Memory B cell (primary cell): ENCODE measurements at regions not wholly inside any gene's neighbourhood (a gene's known extent, or its start where the extent isn't known, plus 50 kb on each side); places are given as distances from the start of the nearest gene placed in this dataset.

Experiments
- ATAC-seq: fragments of 150-1000 bp; cut with Tn5 transposase; 2 replicates; pipeline ENCODE4 v1.10.0; 2021; ENCODE audit warnings: low read depth, mild to moderate bottlenecking, moderate library complexity
- DNase-seq, 2 donors: peaks; one replicate each; pipeline ENCODE4 v3.0.0; 2022; ENCODE audit warnings: low spot score in 2 of 2
- H3K27ac Mint-ChIP-seq: one replicate; pipeline ENCODE4 v1.8.0; 2022; ENCODE audit warnings: mild to moderate bottlenecking, moderate library complexity, mixed read lengths
- H3K27me3 Mint-ChIP-seq: one replicate; pipeline ENCODE4 v1.8.0; 2022; ENCODE audit warnings: mixed read lengths
- H3K36me3 Mint-ChIP-seq: one replicate; pipeline ENCODE4 v1.8.0; 2022; ENCODE audit warnings: mild to moderate bottlenecking, mixed read lengths
- H3K4me1 Mint-ChIP-seq: one replicate; pipeline ENCODE4 v1.8.0; 2022; ENCODE audit warnings: mixed read lengths
- H3K4me3 Mint-ChIP-seq: one replicate; pipeline ENCODE4 v1.8.0; 2022; ENCODE audit warnings: mild to moderate bottlenecking, moderate library complexity, mixed read lengths
- H3K9me3 Mint-ChIP-seq: one replicate; pipeline ENCODE4 v1.8.0; 2022; ENCODE audit warnings: mixed read lengths

DNA sequence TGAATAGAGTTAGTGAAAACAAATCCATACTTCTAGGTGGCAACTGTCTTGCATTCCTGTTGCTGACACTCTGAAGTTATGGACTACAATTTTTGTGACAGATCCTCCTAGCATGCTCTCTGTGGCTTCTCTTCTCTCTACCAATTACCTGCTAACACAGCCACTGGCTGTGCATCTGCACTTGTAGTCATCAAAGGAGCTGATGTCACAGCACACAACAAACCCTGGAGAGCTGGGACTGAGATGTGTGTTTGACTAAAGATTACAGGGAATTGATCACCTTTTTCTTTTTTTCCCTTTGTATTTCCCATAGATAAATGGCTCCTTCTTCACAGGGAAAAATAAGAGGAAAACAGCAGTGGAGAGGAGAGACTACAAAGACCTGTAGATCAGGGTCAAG is 278.4 kb upstream of the CCDC54 start:
- DNase-seq: no peak
- H3K27ac Mint-ChIP-seq: no peak overlapping the region
- peaks cover 2% of the 10 kb centered on the region for H3K27me3 Mint-ChIP-seq
- H3K36me3 Mint-ChIP-seq: no peaks in the 10 kb centered on the region
- H3K4me1 Mint-ChIP-seq: no peaks in the 10 kb centered on the region
- no peak for ATAC-seq
- no peak overlapping the region for H3K4me3 Mint-ChIP-seq
- no peaks in the 10 kb centered on the region for H3K9me3 Mint-ChIP-seq

DNA sequence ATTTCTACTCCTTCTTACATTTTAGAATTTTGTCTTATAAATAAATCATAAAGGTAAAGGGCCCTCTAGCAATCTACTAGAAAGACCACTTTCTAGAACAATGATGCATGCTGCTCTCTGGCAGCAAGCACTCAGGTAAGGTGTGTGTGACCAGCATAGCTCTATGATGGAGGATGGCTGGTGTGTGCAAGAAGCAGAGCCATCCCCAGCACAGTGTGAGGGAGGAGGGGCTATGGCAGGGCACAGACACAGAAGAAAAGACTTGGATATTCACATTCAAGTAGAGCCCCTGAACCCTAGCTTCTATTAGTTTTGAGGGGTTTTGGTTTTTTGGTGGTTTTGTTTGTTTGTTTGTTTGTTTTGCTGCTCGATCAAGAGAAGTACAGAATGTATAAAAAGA is 277.1 kb upstream of the CCDC54 start:
- H3K27me3 Mint-ChIP-seq: peaks cover 2% of the 10 kb centered on the region
- no peaks in the 10 kb centered on the region for H3K36me3 Mint-ChIP-seq
- H3K4me1 Mint-ChIP-seq: no peaks in the 10 kb centered on the region

DNA sequence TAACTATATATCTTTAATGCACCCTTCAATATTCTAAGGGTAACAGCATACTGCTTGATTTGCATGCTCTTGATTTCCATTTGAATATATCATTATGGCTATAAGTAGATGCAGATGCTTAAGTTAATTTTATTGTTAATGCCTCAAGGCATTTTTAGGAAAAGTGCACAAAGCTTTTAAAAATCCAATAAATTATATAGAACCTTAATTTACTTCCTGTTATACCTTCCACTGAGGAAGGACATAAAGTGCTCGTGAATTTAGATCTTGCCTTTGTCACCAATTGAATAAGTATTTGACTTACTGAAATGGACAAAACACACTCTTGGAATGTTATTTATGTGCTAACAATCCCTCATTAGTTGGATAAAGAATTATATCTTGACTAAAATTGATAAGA is 276.7 kb upstream of the CCDC54 start:
- DNase-seq: no peak
- no peaks in the 10 kb centered on the region for H3K36me3 Mint-ChIP-seq
- no peaks in the 10 kb centered on the region for H3K9me3 Mint-ChIP-seq
- no peaks in the 10 kb centered on the region for H3K4me1 Mint-ChIP-seq
- no peak overlapping the region for H3K4me3 Mint-ChIP-seq
- no peak overlapping the region for H3K27ac Mint-ChIP-seq
- H3K27me3 Mint-ChIP-seq: peaks cover 2% of the 10 kb centered on the region
- ATAC-seq: no peak

More for the DNA sequence above, 277.1 kb upstream of the CCDC54 start:
- H3K9me3 Mint-ChIP-seq: no peaks in the 10 kb centered on the region
- H3K27ac Mint-ChIP-seq: no peak overlapping the region
- DNase-seq (no peak), ATAC-seq (no peak)
- H3K4me3 Mint-ChIP-seq: no peak overlapping the region

DNA sequence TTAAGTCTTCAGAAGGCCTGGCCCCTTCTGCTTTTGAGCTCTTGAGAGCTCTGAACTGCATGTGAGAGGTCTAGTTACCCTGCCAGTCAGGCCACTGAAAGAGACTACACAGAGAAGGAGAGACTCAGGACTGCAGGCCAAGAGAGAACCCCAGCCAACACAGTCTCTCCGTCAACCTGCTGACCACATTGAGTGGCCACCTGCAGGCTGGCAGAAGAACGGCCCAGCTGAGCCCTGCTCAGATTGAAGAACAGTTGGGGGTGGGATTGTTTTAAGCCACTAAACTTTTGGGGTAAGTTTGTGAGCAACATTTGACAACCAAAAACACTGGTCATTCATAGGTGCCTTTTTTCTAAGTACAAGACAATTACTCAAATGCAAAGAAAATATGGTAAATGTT is 273.5 kb upstream of the CCDC54 start:
- ATAC-seq: no peak
- H3K9me3 Mint-ChIP-seq: no peaks in the 10 kb centered on the region
- no peak overlapping the region for H3K27ac Mint-ChIP-seq
- DNase-seq: no peak
- H3K36me3 Mint-ChIP-seq: no peaks in the 10 kb centered on the region
- peaks cover 2% of the 10 kb centered on the region for H3K27me3 Mint-ChIP-seq
- H3K4me3 Mint-ChIP-seq: no peak overlapping the region
- H3K4me1 Mint-ChIP-seq: no peaks in the 10 kb centered on the region

DNA sequence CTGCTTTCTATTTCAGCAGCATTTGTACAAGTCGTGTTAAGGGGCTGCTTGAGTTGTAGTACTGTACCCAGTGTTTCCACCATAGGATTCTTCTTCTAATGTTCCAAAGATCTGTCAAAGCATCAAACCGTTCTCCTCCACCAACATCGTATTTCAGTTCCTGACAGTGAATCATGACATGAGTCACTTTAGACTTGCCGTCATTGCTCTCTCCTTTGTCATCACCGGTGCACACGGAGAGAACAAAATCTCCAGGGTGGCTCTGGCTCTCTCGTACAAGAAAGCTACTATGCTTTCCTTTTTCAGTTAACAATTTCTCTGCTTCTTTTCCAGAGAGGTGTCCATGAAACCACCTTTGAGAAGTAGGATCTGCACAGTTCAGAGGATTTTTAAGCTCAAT is 270.9 kb upstream of the CCDC54 start:
- no peak overlapping the region for H3K27ac Mint-ChIP-seq
- peaks cover 2% of the 10 kb centered on the region for H3K27me3 Mint-ChIP-seq
- H3K4me3 Mint-ChIP-seq: no peak overlapping the region
- no peaks in the 10 kb centered on the region for H3K4me1 Mint-ChIP-seq
- H3K9me3 Mint-ChIP-seq: no peaks in the 10 kb centered on the region
- H3K36me3 Mint-ChIP-seq: no peaks in the 10 kb centered on the region
- no peak for DNase-seq
- no peak for ATAC-seq

DNA sequence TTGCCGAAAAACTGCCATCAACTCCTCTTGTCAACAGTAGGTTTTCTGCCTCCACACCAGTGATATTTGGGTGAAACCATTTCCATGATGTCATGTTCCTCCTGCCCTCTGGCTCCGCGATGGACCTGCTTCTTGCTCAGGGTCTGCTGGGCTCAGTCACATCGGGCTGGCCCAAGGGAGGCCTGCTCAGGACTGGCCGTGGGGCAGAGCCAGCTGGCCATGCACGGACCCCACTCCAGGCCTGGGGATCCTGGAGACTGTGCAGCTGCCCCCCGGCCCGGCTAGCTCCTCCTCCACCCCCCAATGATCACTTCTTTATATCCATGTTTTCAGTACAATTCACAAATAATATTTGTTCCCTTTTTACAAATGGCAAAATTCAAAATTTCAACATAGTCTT is 270.3 kb upstream of the CCDC54 start:
- ATAC-seq (no peak), DNase-seq (no peak)
- Mint-ChIP-seq H3K27me3 (peaks cover 2% of the 10 kb centered on the region), H3K4me1 (no peaks in the 10 kb centered on the region), H3K36me3 (no peaks in the 10 kb centered on the region), H3K27ac (no peak overlapping the region), H3K4me3 (no peak overlapping the region), H3K9me3 (no peaks in the 10 kb centered on the region)

DNA sequence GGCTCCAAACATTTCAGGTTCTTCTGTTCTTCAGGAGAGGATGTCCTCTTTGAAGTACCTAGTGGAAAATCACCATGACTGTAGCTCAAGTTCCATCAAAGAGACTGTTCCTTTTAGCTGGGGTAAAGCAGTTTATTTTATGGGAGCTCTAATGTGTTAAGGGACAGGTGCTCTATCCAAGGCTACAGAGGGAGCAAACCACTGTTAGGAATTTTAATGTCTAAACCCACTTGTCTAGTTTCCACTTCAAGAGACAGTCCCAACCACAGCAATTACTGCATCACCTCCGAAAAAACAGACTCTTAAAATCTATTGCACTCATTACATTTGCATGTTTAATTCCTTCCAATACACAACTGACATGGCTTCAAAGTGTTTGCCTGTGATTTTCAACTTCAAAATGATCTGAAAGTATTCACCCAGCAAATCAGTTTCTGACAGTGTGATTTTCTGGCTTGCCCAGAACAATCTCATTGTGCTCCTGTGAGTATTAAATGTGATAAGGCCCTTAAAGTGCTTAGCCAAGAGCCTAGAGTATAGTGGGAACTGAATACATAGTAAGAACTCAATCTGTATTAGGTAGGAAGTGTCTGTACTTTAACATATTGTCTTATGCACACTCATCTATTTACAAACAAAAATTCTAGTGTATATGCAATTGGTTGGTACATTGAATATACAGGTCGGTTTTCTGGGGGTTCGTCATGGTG is 266.5 kb upstream of the CCDC54 start:
- Mint-ChIP-seq H3K27me3 (no peaks in the 10 kb centered on the region), H3K4me1 (no peaks in the 10 kb centered on the region), H3K36me3 (no peaks in the 10 kb centered on the region), H3K27ac (no peak overlapping the region), H3K4me3 (no peak overlapping the region), H3K9me3 (no peaks in the 10 kb centered on the region)
- no peak for ATAC-seq
- no peak for DNase-seq

DNA sequence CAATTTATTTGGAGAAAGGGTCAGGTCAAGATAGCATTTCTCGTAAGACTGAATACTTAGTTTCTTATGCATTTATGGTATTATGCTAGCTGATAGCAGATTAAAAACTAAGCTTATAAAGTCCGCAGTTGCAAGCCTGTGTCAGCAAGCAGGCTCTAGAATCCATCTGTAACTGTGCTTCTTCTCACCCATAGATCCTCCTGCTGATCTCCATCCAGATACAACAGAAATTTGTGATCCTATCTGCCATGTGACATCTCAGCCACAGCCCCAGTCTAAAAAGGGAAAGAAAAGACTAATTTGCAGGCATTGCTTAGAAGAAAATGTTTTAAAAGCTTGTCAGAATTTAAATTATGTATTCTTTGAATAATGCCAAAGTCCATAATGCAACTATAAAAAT is 265.4 kb upstream of the CCDC54 start:
- Mint-ChIP-seq H3K4me3 (no peak overlapping the region), H3K27ac (no peak overlapping the region), H3K36me3 (no peaks in the 10 kb centered on the region), H3K27me3 (no peaks in the 10 kb centered on the region), H3K4me1 (no peaks in the 10 kb centered on the region), H3K9me3 (no peaks in the 10 kb centered on the region)
- ATAC-seq (no peak), DNase-seq (no peak)

DNA sequence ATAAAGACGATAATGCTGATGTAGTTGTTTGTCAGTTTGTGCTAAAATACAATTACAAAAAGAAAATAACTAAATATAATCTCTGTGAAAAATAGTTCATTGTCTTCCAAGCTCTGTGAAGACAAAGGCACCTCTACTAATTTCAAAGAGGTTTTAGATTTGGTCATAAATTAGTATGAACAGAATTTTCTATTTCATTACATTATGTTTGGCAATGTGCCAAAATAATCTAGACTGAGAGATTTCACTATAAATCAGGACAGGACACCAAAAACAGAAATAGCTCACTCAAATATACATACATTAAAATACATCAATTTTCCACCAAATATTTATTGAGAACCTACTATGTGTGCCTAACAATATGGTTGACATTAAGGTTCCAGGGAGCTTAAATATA is 264.9 kb upstream of the CCDC54 start:
- no peaks in the 10 kb centered on the region for H3K36me3 Mint-ChIP-seq
- ATAC-seq (no peak), DNase-seq (no peak)
- no peaks in the 10 kb centered on the region for H3K9me3 Mint-ChIP-seq
- no peak overlapping the region for H3K27ac Mint-ChIP-seq
- H3K4me1 Mint-ChIP-seq: no peaks in the 10 kb centered on the region
- H3K4me3 Mint-ChIP-seq: no peak overlapping the region
- no peaks in the 10 kb centered on the region for H3K27me3 Mint-ChIP-seq

DNA sequence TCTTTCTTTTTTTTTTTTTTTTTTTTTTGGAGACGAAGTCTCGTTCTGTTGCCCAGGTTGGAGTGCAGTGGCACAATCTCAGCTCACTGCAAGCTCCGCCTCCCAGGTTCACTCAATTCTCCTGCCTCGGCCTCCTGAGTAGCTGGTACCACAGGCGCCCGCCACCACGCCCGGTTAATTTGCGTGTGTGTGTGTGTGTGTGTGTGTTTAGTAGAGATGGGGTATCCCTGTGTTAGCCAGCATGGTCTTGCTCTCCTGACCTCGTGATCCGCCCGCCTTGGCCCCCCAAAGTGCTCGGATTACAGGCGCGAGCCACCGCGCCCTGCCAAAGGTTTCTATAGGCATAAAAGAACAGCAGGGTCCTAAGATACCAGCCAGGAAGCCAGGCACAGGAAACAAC is 261.0 kb upstream of the CCDC54 start:
- Mint-ChIP-seq H3K4me1 (peaks cover 5% of the 10 kb centered on the region), H3K4me3 (no peak overlapping the region), H3K27ac (no peak overlapping the region), H3K27me3 (peaks cover 4% of the 10 kb centered on the region), H3K36me3 (no peaks in the 10 kb centered on the region), H3K9me3 (no peaks in the 10 kb centered on the region)
- DNase-seq (no peak), ATAC-seq (no peak)

DNA sequence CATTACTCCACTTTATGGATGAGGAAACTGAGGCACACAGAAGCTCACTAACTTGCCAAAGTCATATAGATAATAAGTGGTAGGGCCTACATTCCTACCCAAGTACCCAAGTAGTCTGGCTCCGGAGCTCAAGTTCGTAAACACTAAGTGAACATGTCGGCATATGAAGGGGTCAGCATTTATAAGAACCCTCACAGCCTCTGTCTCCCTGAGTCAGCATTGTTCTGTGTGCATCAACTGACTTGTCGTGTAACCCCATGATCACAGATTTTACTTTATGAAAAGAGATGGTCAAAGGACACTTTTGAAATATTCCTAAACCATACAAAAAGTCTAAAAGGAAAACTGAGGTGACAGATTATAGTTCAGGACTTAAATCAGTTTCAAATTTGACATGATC is 260.1 kb upstream of the CCDC54 start:
- no peak overlapping the region for H3K4me3 Mint-ChIP-seq
- no peak overlapping the region for H3K27ac Mint-ChIP-seq
- peaks cover 5% of the 10 kb centered on the region for H3K4me1 Mint-ChIP-seq
- H3K9me3 Mint-ChIP-seq: no peaks in the 10 kb centered on the region
- no peak for ATAC-seq
- H3K36me3 Mint-ChIP-seq: no peaks in the 10 kb centered on the region
- peaks cover 4% of the 10 kb centered on the region for H3K27me3 Mint-ChIP-seq
- DNase-seq: no peak

DNA sequence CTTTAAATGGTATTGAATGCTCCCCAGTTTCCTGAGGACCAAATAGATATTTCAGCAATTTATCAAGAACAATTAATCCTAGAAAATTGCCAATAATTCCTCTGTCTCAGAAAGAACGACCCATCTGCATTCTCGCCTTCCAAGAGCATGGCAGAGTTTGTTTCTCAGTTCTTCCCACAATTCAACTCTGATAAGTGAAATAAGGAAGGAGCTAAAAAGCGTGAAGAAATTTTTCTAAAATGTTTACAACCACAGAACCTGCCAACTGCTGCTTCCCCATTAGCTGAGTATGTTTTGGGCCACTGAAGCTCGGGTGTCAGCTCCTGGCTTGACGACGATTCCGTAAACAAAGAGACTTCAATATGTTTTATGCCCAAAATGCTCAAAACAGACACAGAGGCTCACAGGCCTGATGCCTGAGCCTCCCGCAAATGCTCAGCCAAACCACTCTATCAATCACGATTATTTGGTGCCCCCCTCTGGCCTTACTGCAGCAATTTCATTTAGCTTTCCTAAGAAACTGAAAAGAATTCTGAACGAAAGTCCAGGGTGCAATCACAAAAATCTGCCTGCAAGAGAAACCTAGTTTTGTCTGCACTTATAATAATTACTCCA is 259.2 kb upstream of the CCDC54 start:
- no peak overlapping the region for H3K27ac Mint-ChIP-seq
- ATAC-seq (no peak), DNase-seq (no peak)
- H3K9me3 Mint-ChIP-seq: no peaks in the 10 kb centered on the region
- H3K4me3 Mint-ChIP-seq: no peak overlapping the region
- H3K4me1 Mint-ChIP-seq: peaks cover 5% of the 10 kb centered on the region
- no peaks in the 10 kb centered on the region for H3K36me3 Mint-ChIP-seq
- H3K27me3 Mint-ChIP-seq: peaks cover 4% of the 10 kb centered on the region

DNA sequence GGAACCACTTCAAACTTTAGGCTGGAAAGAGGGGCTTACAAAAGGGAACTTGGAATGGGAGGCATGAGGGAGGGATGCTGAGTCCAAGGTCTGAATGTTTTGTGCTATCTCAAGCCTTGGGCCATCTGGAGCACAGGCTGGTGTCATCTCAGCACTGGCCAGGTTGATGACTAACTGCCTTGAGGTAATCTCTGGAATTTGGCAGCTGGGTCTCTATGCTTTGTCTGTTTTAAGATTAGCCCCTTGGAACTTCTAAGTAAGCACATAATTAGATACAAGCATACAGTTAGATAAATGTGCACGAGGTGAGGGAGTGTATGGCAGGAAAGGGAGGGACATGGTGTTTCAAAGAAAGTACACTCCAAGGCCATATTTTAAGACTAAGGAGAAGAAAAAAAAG is 252.4 kb upstream of the CCDC54 start:
- no peak for DNase-seq
- Mint-ChIP-seq H3K4me3 (no peak overlapping the region), H3K9me3 (no peaks in the 10 kb centered on the region), H3K27me3 (peaks cover 3% of the 10 kb centered on the region), H3K36me3 (no peaks in the 10 kb centered on the region), H3K4me1 (no peaks in the 10 kb centered on the region), H3K27ac (no peak overlapping the region)
- no peak for ATAC-seq

DNA sequence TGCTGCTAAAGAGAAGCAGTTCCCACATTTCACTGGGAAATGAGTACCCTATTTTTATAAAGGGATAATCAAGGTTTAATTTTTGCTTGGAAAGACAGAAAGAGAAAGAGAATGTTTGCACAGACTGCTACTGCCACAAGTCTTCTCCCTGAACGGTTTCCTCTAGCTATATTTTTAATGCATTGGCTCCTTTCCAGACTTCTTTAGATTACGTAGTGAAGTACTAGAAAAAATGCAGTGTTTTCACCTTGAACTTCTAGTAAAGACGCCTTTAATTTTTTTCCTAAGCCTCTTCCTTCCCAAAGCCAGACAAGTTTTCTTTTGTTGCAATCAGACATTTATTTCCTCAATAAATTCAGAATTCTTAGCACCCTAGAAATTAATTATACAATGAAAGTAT is 248.3 kb upstream of the CCDC54 start:
- DNase-seq (no peak), ATAC-seq (no peak)
- Mint-ChIP-seq H3K27ac (no peak overlapping the region), H3K36me3 (no peaks in the 10 kb centered on the region), H3K9me3 (peaks cover 5% of the 10 kb centered on the region), H3K27me3 (peaks cover 13% of the 10 kb centered on the region), H3K4me3 (no peak overlapping the region), H3K4me1 (no peaks in the 10 kb centered on the region)

DNA sequence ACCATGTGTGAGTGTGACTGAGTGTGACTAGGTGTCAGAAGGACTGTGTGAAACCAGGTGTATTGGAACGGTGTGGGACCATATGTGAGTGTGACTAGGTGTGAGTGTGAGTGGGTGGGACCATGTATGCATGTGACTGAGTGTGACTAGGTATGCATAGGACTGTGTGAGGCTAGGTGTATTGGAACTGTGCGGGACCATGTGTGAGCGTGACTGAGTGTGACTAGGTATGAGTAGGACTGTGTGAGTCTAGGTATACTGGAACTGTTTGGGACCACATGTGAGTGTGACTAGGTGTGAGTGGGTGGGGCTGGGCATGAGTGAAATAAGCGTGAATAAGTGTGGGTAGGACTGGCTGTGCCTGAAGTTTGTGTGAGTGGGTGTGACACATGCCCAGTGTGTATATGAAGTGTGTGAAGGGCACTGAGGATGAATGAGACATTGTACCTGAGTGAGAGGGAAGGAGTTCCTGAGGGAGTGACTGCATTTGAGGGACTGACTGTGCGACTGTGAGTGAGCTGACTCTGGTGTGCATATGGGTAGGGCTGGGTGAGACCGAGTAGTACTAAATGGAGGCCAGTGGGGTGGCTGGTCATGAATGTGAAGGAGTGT is 247.0 kb upstream of the CCDC54 start:
- Mint-ChIP-seq H3K27me3 (peaks cover 11% of the 10 kb centered on the region), H3K4me1 (no peaks in the 10 kb centered on the region), H3K9me3 (peaks cover 5% of the 10 kb centered on the region), H3K36me3 (no peaks in the 10 kb centered on the region), H3K4me3 (no peak overlapping the region), H3K27ac (no peak overlapping the region)
- ATAC-seq (no peak), DNase-seq (no peak)
